Natural killer cell (primary cell): ENCODE measurements at regions not wholly inside any gene's neighbourhood (a gene's known extent, or its start where the extent isn't known, plus 50 kb on each side); places are given as distances from the start of the nearest gene placed in this dataset.

Experiments used
- ATAC-seq, 3 donors: fragments of 150-1000 bp in 2 of 3; fragments of 200-7000 bp in 1 of 3; cut with Tn5 transposase; 1 replicate in 1 of 3; 2 replicates in 2 of 3; pipeline ENCODE4 v1.10.0; 2021; ENCODE audit warnings: mild to moderate bottlenecking in 2 of 3, moderate library complexity in 2 of 3
- DNase-seq, 2 donors: peaks; one replicate each; pipeline versions ENCODE4 v3.0.0 to v3.0.0-alpha.2; 2013 to 2021; ENCODE audit warnings: mixed read lengths in 1 of 2
- H3K27ac ChIP-seq: one replicate; pipeline ENCODE4 v1.5.1; 2013; ENCODE audit warnings: mild to moderate bottlenecking, low read length
- H3K27me3 ChIP-seq: one replicate; pipeline ENCODE4 v1.6.1; 2013; ENCODE audit warnings: low read length; ENCODE audit not compliant: control insufficient read depth, insufficient read depth
- H3K36me3 ChIP-seq: one replicate; pipeline ENCODE4 v1.6.1; 2013; ENCODE audit warnings: low read length; ENCODE audit not compliant: control insufficient read depth, insufficient read depth
- H3K4me1 ChIP-seq: one replicate; pipeline ENCODE4 v1.6.1; 2013; ENCODE audit warnings: low read length; ENCODE audit not compliant: control insufficient read depth, insufficient read depth
- H3K4me3 ChIP-seq: one replicate; pipeline ENCODE4 v1.5.1; 2013; ENCODE audit warnings: low read length
- H3K9me3 ChIP-seq: one replicate; pipeline ENCODE4 v1.6.1; 2013; ENCODE audit warnings: low read length; ENCODE audit not compliant: control insufficient read depth, insufficient read depth
- H3K27ac Mint-ChIP-seq, 2 donors: one replicate each; pipeline ENCODE4 v1.8.0; 2022; ENCODE audit warnings: mild to moderate bottlenecking in 2 of 2, mixed read lengths in 2 of 2, moderate library complexity in 1 of 2
- H3K27me3 Mint-ChIP-seq, 2 donors: one replicate each; pipeline ENCODE4 v1.8.0; 2022; ENCODE audit warnings: low read depth in 2 of 2, mixed read lengths in 2 of 2
- H3K36me3 Mint-ChIP-seq: one replicate; pipeline ENCODE4 v1.8.0; 2022; ENCODE audit warnings: mixed read lengths
- H3K4me1 Mint-ChIP-seq, 2 donors: one replicate each; pipeline ENCODE4 v1.8.0; 2022; ENCODE audit warnings: mixed read lengths in 2 of 2
- H3K4me3 Mint-ChIP-seq: one replicate; pipeline ENCODE4 v1.8.0; 2022; ENCODE audit warnings: mild to moderate bottlenecking, moderate library complexity, mixed read lengths
- H3K9me3 Mint-ChIP-seq, 2 donors: one replicate each; pipeline ENCODE4 v1.8.0; 2022; ENCODE audit warnings: mixed read lengths in 2 of 2
- WGBS: methylation state at CpG from one replicate; pipeline ENCODE4 v1.1.7; 2013; ENCODE audit warnings: missing lambda C conversion rate; ENCODE audit not compliant: insufficient coverage; 5-methylcytosine and 5-hydroxymethylcytosine counted together
- intact Hi-C: fragments of 100-400 bp; cut with micrococcal nuclease; formaldehyde crosslinking; loops from one replicate; pipeline ENCODE4 v1.14.2; 2022
- TF ChIP-seq, protein P1 (sequence below): fragments of 200-600 bp; IDR thresholded peaks from one replicate; pipeline ENCODE4 v1.8.0; 2022; ENCODE audit warnings: antibody characterized with exemption

DNA sequence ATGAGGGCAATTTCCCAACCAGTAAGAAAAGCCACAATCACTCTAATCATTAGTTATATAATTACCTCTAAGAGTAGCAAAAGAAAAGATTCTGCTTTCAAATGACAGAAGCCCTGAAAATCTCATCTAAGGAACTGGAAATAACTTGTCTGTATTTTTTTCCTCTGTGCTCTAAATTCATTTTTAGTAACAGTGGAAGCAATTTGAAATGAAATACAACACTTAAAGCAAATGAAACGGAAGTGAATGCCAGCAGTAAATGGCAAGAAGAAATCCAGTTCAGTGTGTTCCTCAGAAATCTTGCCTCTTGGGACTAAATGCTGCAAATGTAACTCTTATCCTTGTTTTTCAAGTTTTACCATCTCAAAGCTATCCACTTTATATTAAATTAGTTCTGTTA lies 294.9 kb downstream of the TAF11L14 start:
- Mint-ChIP-seq H3K9me3 (peaks cover 3 to 11% of the 10 kb centered on the region in 2 donors), H3K4me3 (no peak overlapping the region), H3K4me1 (no peaks in the 10 kb centered on the region), H3K27ac (no peak overlapping the region), H3K36me3 (peaks cover 17% of the 10 kb centered on the region), H3K27me3 (no peaks in the 10 kb centered on the region)
- no peaks in the 10 kb centered on the region for H3K4me1 ChIP-seq
- TF ChIP-seq, protein P1, sequence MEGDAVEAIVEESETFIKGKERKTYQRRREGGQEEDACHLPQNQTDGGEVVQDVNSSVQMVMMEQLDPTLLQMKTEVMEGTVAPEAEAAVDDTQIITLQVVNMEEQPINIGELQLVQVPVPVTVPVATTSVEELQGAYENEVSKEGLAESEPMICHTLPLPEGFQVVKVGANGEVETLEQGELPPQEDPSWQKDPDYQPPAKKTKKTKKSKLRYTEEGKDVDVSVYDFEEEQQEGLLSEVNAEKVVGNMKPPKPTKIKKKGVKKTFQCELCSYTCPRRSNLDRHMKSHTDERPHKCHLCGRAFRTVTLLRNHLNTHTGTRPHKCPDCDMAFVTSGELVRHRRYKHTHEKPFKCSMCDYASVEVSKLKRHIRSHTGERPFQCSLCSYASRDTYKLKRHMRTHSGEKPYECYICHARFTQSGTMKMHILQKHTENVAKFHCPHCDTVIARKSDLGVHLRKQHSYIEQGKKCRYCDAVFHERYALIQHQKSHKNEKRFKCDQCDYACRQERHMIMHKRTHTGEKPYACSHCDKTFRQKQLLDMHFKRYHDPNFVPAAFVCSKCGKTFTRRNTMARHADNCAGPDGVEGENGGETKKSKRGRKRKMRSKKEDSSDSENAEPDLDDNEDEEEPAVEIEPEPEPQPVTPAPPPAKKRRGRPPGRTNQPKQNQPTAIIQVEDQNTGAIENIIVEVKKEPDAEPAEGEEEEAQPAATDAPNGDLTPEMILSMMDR: no peak
- H3K27ac ChIP-seq: no peak overlapping the region
- intact Hi-C loops: no loop called here
- no peak overlapping the region for H3K4me3 ChIP-seq
- H3K9me3 ChIP-seq: peaks cover 19% of the 10 kb centered on the region
- DNase-seq: no peak
- no peaks in the 10 kb centered on the region for H3K36me3 ChIP-seq
- no peak for ATAC-seq
- 6% methylated on average over 1 of the region's 1 CpG for WGBS
- H3K27me3 ChIP-seq: no peaks in the 10 kb centered on the region

DNA sequence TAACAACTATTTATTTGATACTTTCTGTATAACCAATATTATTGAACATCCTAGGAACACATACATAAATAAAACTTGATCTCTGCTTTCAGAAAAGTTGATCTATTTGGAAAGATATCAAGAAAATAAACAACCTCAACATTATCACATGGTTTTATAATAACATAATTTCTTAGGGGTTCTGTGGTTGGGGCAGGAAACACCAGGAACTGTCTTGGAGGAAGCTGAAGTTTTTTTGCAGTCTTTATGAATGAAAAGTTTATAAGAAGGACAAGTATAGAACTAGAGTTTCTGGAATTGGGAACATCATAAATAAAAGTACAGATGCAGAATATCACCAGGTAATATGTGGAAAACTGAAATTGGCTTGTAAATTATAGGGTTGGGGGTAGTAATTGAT lies 296.1 kb downstream of the TAF11L14 start:
- H3K27ac ChIP-seq: no peak overlapping the region
- no peaks in the 10 kb centered on the region for H3K27me3 Mint-ChIP-seq
- H3K9me3 ChIP-seq: peaks cover 17% of the 10 kb centered on the region
- TF ChIP-seq, protein P1: no peak
- H3K4me3 ChIP-seq: no peak overlapping the region
- H3K36me3 Mint-ChIP-seq: peaks cover 18% of the 10 kb centered on the region
- no peaks in the 10 kb centered on the region for H3K4me1 Mint-ChIP-seq
- no peak for DNase-seq
- H3K9me3 Mint-ChIP-seq: peaks cover 8 to 13% of the 10 kb centered on the region in 2 donors
- H3K4me1 ChIP-seq: no peaks in the 10 kb centered on the region
- intact Hi-C loops: no loop called here
- H3K27ac Mint-ChIP-seq: no peak overlapping the region
- no peaks in the 10 kb centered on the region for H3K36me3 ChIP-seq
- ATAC-seq: no peak
- H3K4me3 Mint-ChIP-seq: no peak overlapping the region
- H3K27me3 ChIP-seq: no peaks in the 10 kb centered on the region

DNA sequence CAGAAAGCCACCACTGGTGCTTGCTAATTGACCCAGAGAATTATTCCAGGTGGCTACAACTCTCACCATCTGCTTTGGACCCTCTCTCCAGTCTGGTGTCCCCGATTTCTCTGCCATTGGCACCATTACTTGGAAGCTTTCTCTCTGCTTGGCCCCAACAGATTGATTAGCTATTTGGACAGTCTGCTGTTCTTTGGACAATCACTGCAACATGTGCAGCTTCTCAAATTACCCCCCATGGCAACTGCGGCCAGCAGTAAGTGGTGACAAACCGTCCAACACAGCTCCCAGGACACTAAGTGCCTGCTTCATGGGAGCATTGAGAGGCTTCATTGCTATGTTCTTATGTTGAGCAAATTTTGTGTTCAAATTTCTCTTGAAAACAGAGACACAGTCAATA lies 309.8 kb downstream of the TAF11L14 start:
- no peaks in the 10 kb centered on the region for H3K4me1 Mint-ChIP-seq

DNA sequence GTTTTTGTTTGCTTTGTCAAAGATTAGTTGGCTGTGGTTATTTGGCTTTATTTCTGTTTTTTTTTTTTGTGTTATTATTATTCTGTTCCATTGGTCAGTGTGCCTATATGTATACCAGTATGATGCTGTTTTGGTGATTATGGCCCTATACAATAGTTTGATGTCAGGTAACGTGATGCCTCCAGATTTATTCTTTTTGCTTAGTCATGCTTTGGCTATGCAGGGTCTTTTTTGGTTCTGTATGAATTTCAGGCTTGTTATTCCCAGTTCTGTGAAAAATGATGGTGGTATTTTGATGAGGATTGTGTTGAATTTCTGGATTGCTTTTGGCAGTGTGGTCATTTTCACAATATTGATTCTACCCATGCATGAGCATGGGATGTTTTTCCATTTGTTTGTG lies 312.8 kb downstream of the TAF11L14 start:
- DNase-seq (no peak), ATAC-seq (no peak)
- intact Hi-C loops: no loop called here
- H3K4me3 ChIP-seq: no peak overlapping the region
- H3K27ac Mint-ChIP-seq: no peak overlapping the region
- TF ChIP-seq, protein P1: no peak
- no peaks in the 10 kb centered on the region for H3K4me1 Mint-ChIP-seq
- no peaks in the 10 kb centered on the region for H3K4me1 ChIP-seq
- WGBS: 83% methylated on average over 1 of the region's 1 CpG
- no peak overlapping the region for H3K4me3 Mint-ChIP-seq
- no peak overlapping the region for H3K27ac ChIP-seq
- no peaks in the 10 kb centered on the region for H3K27me3 Mint-ChIP-seq
- H3K27me3 ChIP-seq: no peaks in the 10 kb centered on the region
- no peaks in the 10 kb centered on the region for H3K36me3 Mint-ChIP-seq
- H3K36me3 ChIP-seq: no peaks in the 10 kb centered on the region
- peaks cover 10% of the 10 kb centered on the region for H3K9me3 ChIP-seq
- peaks cover 15 to 32% of the 10 kb centered on the region in 2 donors for H3K9me3 Mint-ChIP-seq

More for the DNA sequence above, 309.8 kb downstream of the TAF11L14 start:
- no peak overlapping the region for H3K4me3 ChIP-seq
- H3K27ac ChIP-seq: no peak overlapping the region
- no peak for ATAC-seq
- peaks cover 25 to 33% of the 10 kb centered on the region in 2 donors for H3K9me3 Mint-ChIP-seq
- H3K36me3 Mint-ChIP-seq: peaks cover 19% of the 10 kb centered on the region
- H3K4me3 Mint-ChIP-seq: no peak overlapping the region
- no peaks in the 10 kb centered on the region for H3K9me3 ChIP-seq
- no peak overlapping the region for H3K27ac Mint-ChIP-seq
- intact Hi-C loops: no loop called here
- no peaks in the 10 kb centered on the region for H3K27me3 Mint-ChIP-seq
- no peaks in the 10 kb centered on the region for H3K4me1 ChIP-seq
- H3K36me3 ChIP-seq: no peaks in the 10 kb centered on the region
- no peak for DNase-seq
- 88% methylated on average over 3 of the region's 3 CpGs for WGBS
- TF ChIP-seq, protein P1: no peak
- no peaks in the 10 kb centered on the region for H3K27me3 ChIP-seq
